OCI-LY3 (cell line): ENCODE measurements at regions not wholly inside any gene's neighbourhood (a gene's known extent, or its start where the extent isn't known, plus 50 kb on each side); places are given as distances from the start of the nearest gene placed in this dataset.

Experiments used
- EZH2phosphoT487 ChIP-seq: fragments of 200-600 bp; shearing (Covaris generic); IDR thresholded peaks from 2 replicates; pipeline ENCODE4 v1.6.1; 2018; ENCODE audit warnings: antibody characterized with exemption, mixed run types, low read depth
- TF ChIP-seq, protein P1 (sequence below): fragments of 200-600, 300-600 bp; sonication (generic); IDR thresholded peaks from 2 replicates; pipeline ENCODE4 v1.5.1; 2014; ENCODE audit warnings: antibody characterized with exemption, low read length, low read depth

DNA sequence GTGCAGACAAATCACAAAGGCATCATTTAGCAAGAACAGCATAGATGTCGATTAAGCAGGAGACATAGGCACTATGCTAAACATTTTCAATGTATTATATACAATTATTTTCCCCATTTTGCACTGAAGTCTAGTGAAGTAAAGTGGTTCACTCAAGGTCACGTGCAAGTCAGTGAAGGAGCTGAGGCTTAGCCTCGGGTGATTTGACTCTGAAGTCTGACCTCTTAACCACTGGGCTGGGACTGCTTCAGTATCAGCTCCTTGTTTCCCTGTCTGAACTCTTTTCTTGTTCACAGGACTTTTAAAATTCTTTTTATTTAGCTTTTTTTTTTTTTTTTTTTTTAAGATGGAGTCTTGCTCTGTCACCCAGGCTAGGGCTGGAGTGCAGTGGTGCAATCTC lies 262.7 kb downstream of the DRD1 start:
- TF ChIP-seq, protein P1, sequence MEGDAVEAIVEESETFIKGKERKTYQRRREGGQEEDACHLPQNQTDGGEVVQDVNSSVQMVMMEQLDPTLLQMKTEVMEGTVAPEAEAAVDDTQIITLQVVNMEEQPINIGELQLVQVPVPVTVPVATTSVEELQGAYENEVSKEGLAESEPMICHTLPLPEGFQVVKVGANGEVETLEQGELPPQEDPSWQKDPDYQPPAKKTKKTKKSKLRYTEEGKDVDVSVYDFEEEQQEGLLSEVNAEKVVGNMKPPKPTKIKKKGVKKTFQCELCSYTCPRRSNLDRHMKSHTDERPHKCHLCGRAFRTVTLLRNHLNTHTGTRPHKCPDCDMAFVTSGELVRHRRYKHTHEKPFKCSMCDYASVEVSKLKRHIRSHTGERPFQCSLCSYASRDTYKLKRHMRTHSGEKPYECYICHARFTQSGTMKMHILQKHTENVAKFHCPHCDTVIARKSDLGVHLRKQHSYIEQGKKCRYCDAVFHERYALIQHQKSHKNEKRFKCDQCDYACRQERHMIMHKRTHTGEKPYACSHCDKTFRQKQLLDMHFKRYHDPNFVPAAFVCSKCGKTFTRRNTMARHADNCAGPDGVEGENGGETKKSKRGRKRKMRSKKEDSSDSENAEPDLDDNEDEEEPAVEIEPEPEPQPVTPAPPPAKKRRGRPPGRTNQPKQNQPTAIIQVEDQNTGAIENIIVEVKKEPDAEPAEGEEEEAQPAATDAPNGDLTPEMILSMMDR, result no peak
- no peak for TF ChIP-seq EZH2phosphoT487
